Epithelial cell of proximal tubule (primary cell): ENCODE measurements at regions not wholly inside any gene's neighbourhood (a gene's known extent, or its start where the extent isn't known, plus 50 kb on each side); places are given as distances from the start of the nearest gene placed in this dataset.
"Not testable (repeated sequence)": the region's sequence is repeated elsewhere in the genome, so short reads cannot be mapped to it uniquely, and the experiment has no call there.

Source experiments
- DNase-seq: peaks from one replicate; pipeline ENCODE4 v3.0.0-alpha.2; 2011; ENCODE audit warnings: low read depth
- H3K4me3 ChIP-seq: 2 replicates; pipeline ENCODE4 v1.5.1; 2011; ENCODE audit warnings: low read depth, mild to moderate bottlenecking, low read length
- CTCF ChIP-seq: conservative IDR thresholded peaks from 2 replicates; pipeline ENCODE4 v1.5.1; 2012; ENCODE audit warnings: low read depth, mild to moderate bottlenecking, low read length

- no peak overlapping the region for H3K4me3 ChIP-seq
- no peak for DNase-seq
- TF ChIP-seq CTCF, result no peak
These were observed 513.8 kb downstream of the ZEB2 start for GRCh38 chr2:144006139-144006538.

- H3K4me3 ChIP-seq, result no peak overlapping the region
- no peak for DNase-seq
- no peak for TF ChIP-seq CTCF
These were observed 515.2 kb downstream of the ZEB2 start for GRCh38 chr2:144004742-144005141.

- H3K4me3 ChIP-seq, result no peak overlapping the region
- TF ChIP-seq CTCF, result no peak
- DNase-seq, result no peak
These were observed 516.4 kb downstream of the ZEB2 start for GRCh38 chr2:144003460-144004075.

GRCh38 chr2:143996974-143997373 lies 522.9 kb downstream of the ZEB2 start:
- no peak overlapping the region for H3K4me3 ChIP-seq
- no peak for TF ChIP-seq CTCF
- no peak for DNase-seq

- no peak for DNase-seq
These were observed 525.0 kb downstream of the ZEB2 start for GRCh38 chr2:143994961-143995360.

GRCh38 chr2:143991596-143991995 lies 528.3 kb downstream of the ZEB2 start:
- not testable (repeated sequence) for H3K4me3 ChIP-seq, DNase-seq

More at GRCh38 chr2:143994961-143995360, 525.0 kb downstream of the ZEB2 start:
- no peak overlapping the region for H3K4me3 ChIP-seq
- no peak for TF ChIP-seq CTCF

DNA sequence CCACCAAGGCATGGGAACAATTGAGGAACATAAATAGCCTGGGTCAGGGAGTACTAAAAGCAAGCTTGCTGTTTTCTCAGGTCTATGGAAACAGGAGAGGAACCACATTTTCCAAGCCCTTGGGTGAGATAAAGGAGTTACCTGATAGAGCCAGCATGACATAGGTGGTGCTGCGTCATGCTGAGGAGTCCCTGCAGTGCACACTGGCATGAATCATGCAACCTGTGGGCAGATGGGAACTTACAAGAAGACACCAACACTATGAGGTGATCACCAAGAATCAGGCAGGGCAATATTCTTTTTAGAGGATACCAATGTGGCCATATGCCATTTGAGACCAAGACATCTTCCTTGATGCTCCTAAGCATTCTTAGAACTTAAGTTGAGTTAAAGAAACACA lies 531.8 kb downstream of the ZEB2 start:
- no peak overlapping the region for H3K4me3 ChIP-seq
- TF ChIP-seq CTCF, result no peak
- no peak for DNase-seq
